HG03066 (cell line): ENCODE measurements at regions not wholly inside any gene's neighbourhood (a gene's known extent, or its start where the extent isn't known, plus 50 kb on each side); places are given as distances from the start of the nearest gene placed in this dataset.
"Not testable (repeated sequence)": the region's sequence is repeated elsewhere in the genome, so short reads cannot be mapped to it uniquely, and the experiment has no call there.

Source experiments
- ATAC-seq: cut with Tn5 transposase; IDR thresholded peaks from one replicate; pipeline ENCODE4 v1.9.1; 2021; ENCODE audit warnings: low read depth; ENCODE audit not compliant: unreplicated experiment

- ATAC-seq, result no peak
These were observed 257.8 kb upstream of the KLF3 start for GRCh38 chr4:38406243-38406642.

DNA sequence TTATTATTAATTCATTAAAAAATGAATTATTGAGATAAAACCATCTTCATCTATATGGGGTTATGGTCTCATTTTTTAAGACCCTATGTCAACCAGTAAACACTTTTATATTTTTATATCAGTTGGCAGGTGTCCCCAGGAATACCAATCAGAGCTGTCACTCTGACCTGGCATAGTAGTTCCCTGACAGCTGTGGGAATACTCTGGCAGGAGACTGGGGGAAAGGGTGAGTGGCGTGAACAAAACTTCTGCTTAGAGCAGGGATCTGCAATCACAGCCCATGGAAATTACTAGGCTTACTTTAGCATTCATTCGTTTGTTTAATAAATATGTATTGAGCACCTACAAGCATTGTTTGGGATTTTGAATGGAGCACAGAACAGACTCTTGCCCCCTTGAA, 254.1 kb upstream of the KLF3 start:
- ATAC-seq, result no peak

GRCh38 chr4:38411092-38411491, 252.9 kb upstream of the KLF3 start:
- ATAC-seq, result peak; percentile 94

DNA sequence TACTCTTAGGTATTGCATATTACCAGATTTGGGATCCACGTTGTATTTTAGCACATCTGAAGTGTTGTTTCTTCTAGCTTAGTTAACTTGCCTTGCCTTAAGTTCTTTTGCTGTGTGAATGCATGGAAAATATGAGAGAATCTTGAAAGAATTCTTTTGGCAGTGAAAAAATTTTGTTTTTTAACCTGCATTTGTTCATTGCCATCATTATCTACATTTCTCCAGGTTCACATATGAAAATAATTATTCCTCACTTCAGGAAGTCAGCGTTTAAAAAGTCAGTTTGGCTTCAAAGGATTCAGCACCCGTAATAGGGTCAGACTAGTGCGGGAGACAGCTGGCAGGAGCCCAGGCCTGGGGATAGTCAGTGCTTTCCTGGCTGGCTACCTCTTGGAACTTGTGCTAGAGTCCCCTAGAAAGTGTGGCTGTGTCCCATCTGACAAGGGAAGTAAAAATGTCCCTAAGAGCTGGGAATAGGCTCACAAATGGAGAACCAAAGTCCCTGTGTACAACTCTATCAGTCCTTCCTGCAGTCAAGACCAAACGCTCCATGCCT, 251.9 kb upstream of the KLF3 start:
- no peak for ATAC-seq

GRCh38 chr4:38413524-38414341, 250.3 kb upstream of the KLF3 start:
- no peak for ATAC-seq

GRCh38 chr4:38414410-38414809, 249.6 kb upstream of the KLF3 start:
- no peak for ATAC-seq

- no peak for ATAC-seq
These were observed 248.3 kb upstream of the KLF3 start for GRCh38 chr4:38415682-38416081.

DNA sequence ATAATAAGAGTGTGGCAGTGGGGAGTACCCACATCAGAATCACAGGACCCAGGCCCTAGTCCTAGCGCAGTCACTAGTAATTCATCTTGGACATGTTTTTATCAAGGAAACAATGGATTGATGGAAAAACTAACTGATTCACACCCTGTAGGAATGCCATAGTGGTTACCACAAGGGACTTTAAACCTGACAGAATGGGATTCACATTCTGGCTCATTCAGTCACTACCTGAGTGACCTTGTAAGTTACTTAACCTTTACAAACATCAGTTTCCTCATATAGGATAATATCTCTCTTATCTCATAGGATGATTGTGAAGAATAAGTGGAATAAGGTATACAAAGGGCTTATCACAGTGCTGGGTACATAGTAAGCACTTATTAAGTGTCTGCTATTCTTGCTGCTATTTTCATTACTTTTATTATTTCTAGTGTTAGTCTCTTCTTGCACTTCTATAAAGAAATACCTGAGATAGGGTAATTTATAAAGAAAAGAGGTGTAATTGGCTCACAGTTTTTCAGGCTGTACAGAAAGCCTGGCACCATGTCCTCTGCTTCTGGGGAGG, 247.5 kb upstream of the KLF3 start:
- no peak for ATAC-seq

GRCh38 chr4:38420254-38420653, 243.7 kb upstream of the KLF3 start:
- not testable (repeated sequence) for ATAC-seq

- no peak for ATAC-seq
These were observed 241.1 kb upstream of the KLF3 start for GRCh38 chr4:38422850-38423249.

DNA sequence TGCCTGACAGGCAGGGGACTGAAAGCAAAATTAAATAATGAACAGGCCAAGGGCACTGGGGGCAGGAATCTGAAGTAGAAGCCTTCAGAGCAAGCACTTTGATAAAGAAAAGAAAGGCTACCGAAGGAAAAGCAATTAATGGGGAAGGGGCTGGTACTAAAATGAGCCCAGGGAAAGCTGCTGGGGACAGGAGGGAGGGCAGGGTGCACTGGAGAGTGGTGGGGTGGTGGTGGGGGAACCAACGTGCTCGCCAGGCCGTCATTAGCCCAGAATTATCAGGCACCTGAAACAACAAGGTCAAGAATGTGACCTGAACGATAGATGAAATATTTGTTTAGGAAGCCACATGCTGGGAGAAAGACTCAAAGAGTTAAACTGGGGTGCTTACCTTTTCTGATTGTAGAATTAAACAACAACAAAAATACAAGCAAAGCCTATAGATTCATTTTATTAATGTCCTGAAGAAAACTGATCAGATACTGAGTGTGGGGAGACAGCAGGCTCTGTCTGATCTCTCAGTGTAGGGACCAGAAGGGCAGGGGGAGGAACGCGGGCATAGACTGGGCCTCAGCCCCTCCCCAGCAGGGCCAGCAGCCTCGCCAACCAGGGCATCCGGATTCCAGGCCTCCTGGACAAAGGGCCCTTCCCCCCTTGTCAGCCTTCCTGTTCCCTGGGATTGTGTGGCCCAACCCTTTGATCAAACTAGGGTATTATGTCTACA, 239.7 kb upstream of the KLF3 start:
- ATAC-seq, result no peak

DNA sequence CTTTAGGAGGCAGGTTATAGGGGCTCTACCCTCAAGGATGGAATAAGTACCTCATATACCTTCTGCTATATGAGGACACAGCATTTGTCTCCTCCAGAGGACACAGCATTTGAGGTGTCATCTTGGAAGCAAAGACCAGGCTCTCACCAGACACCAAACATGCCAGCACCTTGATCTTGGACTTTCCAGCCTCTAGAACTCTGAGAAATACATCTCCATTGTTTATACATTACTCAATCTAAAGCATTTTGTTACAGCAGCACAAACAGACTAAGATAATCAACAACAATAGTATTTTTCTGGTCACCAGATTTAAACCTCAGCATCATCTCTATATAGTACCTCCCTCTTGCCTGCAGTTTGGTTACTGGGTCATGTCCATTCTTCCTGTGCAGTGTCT, 237.5 kb upstream of the KLF3 start:
- no peak for ATAC-seq

DNA sequence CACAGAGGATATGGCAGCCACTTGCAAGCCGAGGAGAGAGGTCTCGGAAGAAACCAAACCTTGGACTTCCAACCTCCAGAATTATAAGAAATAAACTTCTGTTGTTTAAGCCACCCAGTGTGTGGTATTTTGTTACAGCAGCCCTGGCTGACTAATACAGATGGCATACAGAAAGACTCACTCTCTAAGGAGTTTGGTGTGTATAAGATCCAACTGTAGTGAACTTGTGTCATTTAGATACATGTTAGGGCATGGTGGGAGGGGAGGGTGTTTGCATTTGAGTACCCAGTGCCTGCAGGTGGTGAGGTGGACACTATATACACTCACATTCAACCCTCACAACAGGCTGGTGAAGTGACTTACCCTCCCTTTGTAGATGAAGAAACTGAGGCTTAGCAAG, 233.2 kb upstream of the KLF3 start:
- ATAC-seq, result no peak

DNA sequence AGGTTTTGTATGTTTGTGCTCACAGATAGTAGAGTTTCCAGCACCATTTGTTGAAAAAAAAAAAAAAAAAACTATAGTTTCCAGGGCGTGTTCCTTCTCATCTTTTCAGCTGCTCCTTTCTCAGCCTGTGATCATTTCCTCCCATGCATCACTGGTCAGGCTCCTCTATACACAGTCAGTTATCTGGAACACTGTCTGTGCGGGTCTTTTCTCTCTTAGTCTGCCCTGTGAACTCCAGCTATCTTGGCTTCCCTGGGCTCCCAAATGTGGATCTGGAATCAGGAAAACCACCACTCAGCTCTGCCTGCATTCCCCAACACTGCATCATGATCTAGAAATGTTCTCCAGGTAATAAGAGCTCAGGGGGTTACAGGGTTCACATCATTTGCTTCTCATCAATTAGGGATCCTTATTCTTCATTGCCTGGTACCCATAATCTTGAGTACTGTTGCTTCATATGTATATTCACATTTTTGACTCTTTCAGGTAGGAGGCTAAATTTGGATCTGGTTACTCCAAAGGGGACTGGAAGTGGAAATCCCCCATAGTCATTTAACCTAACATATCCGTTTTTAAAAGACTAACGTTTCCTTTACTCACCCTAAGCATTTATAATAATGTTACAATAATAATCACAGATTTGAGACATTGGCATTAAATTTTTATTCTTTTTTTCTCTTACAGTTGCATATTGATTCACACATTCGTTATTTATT, 221.8 kb upstream of the KLF3 start:
- no peak for ATAC-seq

- ATAC-seq, result no peak
These were observed 214.4 kb upstream of the KLF3 start for GRCh38 chr4:38449506-38450174.

- ATAC-seq, result no peak
These were observed 212.0 kb upstream of the KLF3 start for GRCh38 chr4:38452009-38452408.

DNA sequence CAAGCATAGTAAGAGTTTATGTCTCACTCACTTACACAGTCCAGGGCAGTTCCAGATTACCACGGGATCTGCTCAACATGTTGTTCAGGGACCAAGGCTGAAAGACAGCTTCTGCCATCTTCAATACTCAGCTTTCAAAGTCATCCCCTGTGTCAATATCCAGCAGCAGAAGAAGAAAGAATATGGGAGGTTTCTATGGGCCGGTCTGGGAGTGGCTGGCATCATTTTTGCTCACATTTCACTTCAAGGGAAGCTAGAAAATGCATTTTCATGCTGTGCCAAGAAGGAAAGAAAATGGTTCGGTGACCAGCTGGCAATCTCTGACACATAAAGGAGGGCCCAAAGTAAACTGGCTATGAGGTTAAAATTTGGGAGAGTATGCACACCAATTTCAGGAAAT, 211.5 kb upstream of the KLF3 start:
- no peak for ATAC-seq

GRCh38 chr4:38453253-38453881, 210.6 kb upstream of the KLF3 start:
- ATAC-seq, result no peak

- no peak for ATAC-seq
These were observed 209.7 kb upstream of the KLF3 start for GRCh38 chr4:38454284-38454683.
